ENCODE measurements at regions not wholly inside any gene's neighbourhood (a gene's known extent, or its start where the extent isn't known, plus 50 kb on each side); places are given as distances from the start of the nearest gene placed in this dataset.
"Not testable (repeated sequence)": the region's sequence is repeated elsewhere in the genome, so short reads cannot be mapped to it uniquely, and the experiment has no call there.

DNA sequence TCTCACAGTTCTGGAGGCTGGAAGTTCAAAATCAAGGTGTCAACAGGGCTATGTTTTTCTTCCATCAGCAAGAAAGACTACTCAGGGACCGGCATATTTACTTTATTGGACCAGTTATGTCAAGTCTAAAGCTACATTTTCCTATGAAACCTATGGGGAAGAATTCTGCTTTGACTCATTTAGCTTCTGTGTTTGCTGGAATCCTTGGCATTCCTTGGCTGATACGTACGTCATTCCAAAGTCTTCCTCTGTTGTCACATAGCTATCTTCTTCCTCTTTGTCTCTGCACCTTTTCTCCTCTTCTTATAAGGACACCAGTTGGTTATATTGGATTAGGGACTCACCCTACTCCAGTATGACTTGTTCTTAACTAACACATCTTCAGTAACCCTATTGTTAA lies 137.4 kb upstream of the FBXO11 start:
- no peak for DNase-seq

DNA sequence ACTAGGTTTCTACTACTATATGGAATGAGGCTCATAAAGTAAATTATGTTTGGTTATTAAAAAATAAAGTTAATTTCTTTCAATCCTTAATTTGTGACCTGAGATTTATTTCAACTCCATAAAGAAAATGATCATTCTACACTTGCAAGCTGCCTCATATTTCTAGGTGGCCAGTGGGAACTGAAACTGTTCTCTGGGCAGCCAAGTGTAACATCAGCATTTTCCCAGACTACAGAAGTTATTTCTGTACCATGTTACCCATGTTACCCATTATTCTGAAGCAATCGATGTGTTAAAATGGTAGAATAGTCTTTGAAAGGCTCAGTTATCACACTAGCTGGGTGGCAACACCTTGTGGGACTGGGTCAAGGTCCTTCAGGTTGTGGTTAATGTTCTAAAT lies 139.3 kb upstream of the FBXO11 start:
- DNase-seq, result no peak

DNA sequence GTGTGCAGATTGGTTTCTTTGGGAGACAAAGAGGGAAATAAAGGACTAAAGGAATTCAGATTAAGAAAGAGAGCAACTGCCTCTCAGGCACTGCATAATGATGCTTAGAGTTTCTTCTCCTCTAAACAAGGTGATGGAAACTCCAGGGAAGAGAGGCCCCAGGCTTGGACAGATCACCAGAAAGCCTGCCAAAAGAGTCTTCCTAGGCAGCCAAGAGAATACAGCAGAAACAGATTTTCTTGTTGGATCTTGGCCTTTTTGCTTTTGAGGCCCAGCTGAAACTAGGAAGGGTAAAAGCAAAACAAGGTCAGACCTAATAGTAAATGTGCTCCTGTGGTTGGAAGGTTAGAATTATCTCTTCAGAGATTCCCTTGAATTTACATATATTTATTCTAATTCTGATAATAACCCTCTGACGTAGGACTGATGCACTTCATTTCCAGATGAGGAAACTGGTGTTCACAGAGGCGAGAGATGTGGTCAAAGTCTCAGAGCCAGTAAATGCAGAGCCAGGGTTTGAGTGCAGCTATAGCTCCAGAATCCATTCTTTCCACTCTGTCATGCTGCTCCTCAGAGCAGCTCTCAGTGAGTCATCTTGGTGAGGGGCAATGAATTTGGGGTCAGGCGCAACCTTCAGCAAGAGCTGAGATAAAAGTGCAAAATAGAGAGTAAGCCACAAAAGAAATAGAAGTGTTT lies 142.3 kb upstream of the FBXO11 start:
- peak; percentile 78 for DNase-seq

DNA sequence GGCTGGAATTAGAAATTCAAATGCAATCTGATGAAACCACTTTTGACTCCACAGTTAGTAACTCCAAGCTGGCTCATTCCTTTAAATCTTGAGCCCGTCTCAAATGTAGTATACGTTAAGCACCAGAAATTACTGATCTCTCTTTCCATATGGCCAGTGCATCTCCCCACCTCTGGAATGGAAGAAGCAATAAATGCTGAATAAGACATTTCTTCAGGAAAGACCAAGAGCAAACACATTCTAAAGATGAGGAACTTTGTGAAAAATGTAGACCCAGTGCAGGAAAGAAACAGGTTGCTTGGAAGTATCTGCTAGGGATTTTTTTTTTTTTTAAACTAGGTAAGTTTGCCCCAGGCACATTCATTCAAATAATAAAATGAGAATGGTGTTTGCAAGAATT lies 143.1 kb upstream of the FBXO11 start:
- no peak for DNase-seq

DNA sequence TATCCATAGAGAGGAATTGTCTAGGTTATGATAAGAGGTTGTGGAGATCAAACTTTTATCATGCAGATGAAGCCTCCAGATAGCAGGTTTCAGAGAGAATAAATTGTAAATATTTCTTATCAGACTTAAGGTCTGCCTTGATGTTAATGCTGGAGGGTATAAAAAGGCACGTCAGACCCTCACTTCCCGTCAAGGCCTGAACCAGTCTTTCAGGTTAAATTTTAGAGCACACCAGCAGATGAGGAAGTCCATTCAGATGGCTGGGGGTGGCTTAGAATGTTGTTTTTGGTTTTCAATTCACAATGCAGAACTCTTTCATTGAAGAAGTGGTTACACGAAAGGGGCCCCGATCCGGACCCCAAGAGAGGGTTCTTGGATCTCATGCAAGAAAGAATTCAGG lies 144.4 kb upstream of the FBXO11 start:
- DNase-seq, result no peak

DNA sequence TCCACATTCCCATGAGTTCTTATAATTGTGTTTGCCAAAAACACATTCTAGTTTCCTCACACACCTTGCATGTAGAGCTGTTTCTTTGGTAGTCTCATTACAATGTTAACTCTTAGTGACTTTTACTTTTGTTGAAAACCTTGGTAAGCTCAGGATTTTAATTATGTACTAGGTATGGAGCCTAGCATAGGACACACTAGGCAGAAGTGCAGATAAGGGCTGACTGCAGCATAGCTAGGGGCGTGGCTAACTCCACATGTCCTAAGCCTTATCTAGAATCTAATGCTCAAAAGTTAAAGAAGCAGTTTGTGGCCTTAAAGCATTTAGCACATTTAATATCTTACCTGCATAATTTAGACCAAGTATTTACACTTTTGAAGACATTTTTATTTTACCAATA lies 153.7 kb upstream of the FBXO11 start:
- no peak for DNase-seq

DNA sequence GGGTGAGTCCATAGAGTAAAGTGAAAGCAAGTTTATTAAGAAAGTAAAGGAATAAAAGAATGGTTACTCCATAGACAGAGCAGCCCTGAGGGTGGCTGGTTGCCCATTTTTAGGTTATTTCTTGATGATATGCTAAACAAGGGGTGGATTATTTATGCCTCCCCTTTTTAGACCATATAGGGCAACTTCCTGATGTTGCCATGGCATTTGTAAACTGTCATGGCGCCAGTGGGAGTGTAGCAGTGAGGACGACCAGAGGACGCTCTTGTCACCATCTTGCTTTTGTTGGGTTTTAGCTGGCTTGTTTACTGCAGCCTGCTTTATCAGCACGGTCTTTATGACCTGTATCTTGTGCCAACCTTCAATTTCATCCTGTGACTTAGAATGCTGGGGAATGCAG lies 155.4 kb upstream of the FBXO11 start:
- not testable (repeated sequence) for DNase-seq

DNA sequence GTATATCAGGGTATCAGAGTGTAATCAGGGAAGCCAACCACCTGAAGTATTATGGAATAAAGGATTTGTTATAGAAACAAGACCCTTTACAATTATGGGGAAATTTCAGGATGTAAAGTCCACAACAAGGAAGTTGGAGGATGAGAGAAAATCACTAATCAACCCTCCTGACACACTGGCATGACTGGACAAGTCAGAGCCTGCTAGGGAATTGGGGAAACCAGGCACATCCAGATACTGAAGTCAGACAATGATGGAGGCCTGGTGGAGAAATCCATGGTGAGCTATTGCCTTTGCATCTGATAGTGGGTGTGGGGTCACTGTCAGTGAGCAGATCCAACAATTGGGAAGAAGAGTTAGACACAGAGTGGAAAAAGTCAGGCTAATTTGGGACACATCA lies 158.8 kb upstream of the FBXO11 start:
- DNase-seq, result no peak

DNA sequence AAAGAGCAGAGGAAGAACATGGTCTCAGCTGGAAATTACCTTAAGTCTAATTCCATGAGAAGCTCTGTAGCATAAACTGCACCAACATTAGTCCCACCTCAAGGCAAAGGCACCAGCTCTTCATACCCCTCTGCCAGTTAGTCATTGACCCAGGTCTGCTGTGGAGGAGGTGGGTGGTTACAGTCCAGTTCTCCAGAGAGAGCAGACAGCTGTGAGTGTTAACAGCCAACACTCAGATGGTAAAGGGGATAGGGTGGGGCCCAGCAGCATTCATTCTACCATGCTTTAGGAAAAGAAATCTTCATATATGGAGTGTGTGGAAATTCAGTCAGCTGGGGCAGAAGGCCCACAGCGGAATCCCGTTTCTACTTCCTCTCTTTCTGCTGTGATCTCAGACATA lies 159.7 kb upstream of the FBXO11 start:
- DNase-seq, result peak; percentile 18

DNA sequence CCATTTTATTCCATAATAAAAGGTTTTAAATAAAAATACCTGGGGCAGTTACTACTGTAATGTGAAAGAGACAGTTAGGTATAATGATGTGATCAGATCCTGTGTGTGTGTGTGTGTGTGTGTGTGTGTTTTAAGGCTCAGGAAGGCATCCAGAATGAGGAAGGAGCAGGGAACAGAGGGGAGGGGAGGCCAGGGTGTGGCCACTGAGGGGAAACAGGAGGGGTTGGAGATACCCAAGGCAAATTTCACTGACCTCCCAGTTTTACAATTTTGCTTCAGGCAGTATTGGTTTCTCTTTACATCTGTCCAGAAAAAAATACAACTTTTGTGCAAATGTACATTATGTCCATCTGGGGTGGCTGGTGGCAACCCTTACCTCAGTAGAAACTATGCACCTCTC lies 163.5 kb upstream of the FBXO11 start:
- DNase-seq, result no peak

DNA sequence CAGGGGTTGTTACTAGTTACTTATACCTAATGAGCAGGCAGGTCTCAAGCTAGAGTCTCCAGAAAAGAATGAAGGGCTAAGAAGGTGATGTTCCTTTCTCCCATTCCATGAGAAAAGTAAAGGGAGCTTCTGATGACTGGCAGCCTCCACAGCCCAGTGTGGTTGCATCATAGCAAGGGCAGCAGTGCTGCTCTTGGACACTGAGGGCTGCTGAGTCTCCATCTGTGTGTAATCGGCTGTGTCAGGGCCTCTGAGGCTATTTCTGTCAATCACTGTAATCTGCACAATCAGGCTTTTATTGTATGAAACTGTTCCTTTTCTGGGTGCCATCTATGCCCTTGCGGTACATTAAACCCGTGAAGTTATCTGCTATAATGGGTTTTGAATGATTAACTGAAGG lies 164.1 kb upstream of the FBXO11 start:
- no peak for DNase-seq

DNA sequence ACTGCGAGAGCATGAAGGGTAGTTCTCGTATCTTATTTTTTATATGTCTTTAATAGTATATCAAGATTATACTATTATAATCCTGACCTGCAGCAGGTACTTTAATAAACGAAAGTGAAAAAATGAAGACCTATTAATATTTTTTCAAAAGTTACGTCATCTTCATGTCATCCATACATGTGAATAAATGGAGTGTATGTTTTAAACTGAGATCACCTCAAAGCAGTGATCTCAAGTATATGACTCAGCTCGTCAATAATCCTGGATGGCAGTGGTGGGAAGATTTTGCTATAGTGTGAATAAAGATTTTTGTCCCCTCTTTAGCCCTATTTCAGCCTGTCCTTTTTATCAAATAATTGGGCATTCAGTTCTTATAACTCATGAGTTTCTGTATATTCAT lies 166.3 kb upstream of the FBXO11 start:
- DNase-seq, result no peak

DNA sequence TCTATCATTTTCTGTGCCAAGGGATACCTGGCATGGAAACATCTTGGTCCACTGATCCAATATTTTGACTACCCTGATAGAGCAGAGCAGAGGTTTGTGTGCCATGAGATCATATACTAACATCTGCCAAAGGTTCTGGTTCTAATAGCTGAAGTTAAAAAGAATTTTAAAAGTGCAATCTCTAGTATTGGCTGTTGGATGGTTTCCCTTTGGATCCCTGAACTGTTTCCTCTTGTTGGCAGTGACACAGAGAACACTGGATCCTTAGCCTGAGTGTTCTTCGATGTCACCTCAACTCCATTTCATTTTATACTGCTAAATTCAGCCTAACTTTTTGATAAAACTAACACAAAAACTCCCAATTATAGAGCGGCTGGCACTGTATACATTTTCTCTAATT lies 169.3 kb upstream of the FBXO11 start:
- DNase-seq, result no peak

DNA sequence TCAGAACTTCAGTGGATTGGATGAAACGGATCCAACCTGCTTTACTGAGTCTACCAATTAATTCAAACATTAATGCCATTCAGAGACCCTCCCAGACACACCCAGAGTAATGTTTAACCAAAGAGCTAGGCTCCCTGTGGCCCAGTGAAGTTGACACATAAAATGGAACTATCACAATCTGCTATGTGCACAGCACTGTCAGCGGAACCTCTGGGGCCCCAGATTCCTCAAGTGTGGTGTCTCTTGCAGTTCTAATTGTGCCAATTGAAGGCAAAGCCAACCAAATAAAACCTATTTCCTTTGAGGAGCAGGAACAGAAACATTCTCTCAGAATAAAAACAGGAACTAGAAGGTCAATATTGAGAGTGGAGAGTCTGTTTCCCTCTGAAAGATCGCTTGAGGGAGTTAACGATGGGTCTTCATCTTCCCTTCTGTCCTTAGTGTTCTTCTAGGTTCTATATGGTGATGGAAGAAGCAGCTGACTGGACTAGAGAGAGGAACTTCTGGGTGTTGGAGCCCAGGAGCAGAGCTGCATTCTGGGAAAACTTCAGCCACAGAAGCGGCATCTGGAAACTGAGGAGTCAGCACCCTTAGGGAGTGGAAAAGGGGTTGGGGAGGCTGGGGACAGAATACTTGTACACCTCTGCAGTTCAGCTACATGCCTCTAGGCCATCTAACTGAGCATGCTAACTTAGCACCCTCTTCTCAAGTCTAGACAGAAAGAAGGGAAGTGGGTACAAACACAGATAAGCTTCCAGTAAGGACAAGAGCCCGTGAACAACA lies 174.4 kb upstream of the FBXO11 start:
- DNase-seq, result no peak

DNA sequence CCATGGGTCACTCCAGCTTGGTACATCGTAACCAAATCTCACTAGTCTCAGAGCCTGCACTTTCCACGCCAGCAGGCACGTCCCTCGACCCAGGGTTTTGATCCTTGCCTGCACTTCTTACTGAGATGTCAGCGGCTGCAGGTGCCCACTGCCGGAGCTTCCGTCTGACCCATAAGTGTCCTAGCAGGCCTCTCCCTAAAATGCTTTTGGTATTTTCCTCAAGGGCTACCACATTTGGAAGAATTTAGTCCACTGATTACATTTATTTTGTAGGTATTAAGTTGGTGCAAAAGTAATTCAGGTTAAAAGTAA lies 175.0 kb upstream of the FBXO11 start:
- no peak for DNase-seq

DNA sequence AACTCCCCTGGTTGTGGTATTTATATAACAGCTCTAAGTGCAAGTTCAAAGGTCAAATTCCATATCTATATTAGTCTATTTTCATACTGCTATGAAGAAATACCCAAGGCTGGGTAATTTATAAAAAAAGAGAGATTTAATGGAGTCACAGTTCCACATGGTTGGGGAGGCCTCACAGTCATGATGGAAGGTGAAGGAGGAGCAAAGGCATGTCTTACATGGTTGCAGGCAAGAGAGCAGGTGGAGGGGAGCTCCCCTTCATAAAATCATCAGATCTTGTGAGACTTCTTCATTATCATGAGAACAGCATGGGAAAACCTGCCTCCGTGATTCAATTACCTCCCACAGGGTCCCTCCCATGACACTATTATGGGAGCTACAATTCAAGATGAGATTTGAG lies 179.6 kb upstream of the FBXO11 start:
- no peak for DNase-seq

DNA sequence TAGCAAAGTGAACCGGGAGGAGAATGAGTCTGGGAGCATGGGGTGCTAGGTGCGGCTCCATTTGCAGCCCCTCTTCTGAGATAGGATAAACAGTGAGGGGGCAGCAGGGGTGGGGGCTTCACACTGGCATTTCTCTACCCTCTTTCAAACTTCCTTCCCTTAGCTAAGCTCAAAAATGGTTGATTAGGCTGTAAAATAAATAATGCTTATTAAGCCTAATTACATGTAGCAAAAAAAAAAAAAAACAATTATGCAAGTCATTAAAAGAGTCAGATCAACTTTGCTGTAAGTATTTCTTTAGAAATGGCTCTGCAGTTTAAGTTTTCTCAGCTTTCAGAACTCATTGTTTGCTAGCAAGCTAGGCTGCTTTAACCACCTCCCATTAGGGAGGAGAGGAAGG lies 182.7 kb upstream of the FBXO11 start:
- no peak for DNase-seq

DNA sequence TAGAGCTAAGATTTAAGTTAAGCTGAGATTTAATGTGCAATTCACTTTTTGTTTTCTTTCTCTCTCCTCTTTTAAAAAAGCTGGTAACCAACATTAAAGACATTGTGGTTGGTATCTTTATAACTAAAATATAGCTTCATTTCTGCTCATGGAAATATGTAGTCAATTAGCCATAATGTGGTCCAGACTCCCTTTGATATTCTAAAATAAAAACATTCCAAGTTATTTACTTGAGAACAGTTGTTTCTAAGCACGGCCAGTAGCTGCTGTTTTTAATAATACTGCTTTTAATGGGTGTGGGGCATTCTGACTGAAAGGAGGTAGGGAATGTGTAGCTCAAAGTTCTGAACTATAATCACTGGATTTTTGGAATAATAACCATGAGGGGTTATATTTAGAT lies 183.3 kb upstream of the FBXO11 start:
- no peak for DNase-seq

DNA sequence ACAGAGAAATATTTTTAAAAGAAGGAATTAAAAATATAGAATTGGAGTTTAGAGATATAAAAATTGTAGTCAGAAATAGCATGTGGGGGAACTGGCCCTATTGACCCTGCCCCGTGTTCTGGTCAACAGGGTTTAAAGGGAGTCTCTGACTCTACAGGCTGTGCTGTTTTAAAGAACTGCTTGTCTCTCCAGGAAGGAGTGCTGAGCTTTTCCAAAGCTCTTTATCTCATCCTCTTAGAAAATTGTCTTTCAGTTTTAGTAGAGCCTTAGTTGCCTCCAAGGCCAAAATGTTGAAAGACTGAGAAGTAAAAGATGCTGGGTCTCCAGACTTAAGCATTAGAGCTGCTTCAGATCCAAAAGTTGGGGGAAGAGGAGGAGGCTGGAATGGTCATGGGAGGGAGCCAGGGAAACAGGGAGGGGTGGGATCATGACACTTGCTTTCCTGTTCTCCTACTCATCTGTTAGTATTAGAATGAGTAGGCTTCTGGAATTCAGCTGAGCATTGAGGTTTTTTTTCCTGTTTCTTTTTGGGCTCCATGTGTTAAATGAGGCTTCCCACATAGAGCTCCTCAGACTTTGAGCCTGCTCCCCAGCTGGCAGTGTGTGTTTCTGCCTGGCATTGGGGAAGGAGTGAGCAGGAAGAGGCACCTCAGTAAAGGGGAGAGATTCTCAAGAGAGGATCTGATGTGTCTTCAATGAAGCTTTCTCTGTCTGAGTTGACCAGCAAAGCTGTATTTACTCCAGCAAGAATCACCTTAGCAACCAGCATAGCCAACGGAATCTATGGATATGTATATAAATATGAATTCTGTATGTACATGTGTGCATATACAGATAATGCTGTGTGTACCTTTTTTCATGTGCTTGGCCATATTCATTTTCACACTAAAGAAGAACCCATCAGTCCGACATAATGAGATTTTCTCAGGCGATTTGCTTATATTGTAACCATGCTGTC lies 186.8 kb upstream of the FBXO11 start:
- DNase-seq, result no peak

DNA sequence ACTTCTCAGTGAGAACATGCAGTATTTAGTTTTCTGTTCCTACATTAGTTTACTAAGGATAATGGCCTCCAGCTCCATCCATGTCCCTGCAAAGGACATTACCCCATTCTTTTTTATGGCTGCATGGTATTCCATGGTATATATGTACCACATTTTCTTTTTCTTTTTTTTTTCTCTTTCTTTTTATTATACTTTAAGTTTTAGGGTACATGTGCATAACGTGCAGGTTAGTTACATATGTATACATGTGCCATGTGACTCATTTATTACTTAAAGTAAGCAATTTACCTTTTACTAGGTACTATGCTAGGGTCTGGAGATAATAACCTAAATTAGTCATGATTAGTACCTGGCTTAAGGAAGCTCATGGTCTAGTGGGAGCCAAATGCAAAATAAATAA lies 190.5 kb upstream of the FBXO11 start:
- not testable (repeated sequence) for DNase-seq

DNA sequence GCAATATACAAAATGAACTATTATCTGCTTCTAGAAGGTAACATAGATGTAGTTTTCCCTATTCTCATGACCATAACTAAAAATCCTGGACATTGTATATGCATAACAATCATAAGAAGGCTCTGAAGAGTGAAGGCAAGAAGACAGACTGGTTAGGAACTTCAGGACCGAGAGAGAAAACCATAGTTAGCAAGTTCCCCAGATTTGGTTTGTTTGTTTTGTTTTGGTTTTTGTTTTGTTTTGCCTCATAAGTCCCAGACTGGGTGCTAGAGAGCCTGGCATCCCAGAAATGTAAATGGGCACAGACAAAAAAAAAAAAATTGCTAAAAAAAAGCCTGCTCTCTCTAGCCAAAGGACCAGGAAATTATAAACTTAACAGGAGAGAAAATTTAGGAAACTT lies 192.2 kb upstream of the FBXO11 start:
- no peak for DNase-seq

DNA sequence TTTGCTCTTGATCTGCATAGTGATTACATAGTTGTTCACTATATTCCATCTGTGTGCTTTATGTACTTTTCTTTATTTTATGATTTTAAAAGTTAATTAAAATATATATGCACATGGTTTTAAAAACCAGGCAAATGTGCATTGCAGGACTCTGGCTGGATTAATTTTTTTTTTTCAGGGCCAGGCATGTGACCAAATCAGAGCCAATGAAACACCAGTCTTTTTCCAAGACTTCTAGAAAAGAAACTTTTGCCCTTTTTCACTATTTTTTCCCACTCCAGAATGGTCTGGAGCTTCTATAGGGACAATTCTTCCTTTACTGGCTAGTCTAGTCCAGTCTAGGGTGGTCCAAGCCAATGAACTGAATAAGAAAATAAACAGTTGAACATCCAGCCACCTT lies 198.1 kb upstream of the FBXO11 start:
- DNase-seq, result no peak

DNA sequence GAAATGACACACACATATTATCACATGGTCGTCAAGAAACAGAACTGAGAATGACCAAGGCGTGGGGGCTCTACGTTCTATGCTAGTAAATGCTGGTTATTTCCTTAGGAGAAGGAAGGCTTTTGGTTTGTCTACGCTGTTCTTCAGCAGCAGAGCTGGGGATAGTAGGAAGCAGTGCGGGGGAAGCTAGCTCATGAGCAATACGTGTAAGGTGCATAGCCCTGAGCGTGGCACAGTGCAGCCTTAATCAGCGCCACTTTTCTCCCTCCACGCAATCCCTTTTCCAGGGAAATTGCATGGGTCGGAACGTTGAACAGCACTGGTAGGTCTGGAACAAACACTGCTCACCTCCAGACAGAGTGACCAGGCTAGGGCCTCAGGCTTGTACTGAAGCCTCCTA lies 199.6 kb upstream of the FBXO11 start:
- DNase-seq, result no peak
